GM12874 (cell line): ENCODE measurements at regions not wholly inside any gene's neighbourhood (a gene's known extent, or its start where the extent isn't known, plus 50 kb on each side); places are given as distances from the start of the nearest gene placed in this dataset.

Source experiments
- CTCF ChIP-seq: IDR thresholded peaks from 2 replicates; pipeline ENCODE4 v1.5.1; 2011; ENCODE audit warnings: low read depth, mild to moderate bottlenecking, control low read depth, low read length, moderate library complexity; ENCODE audit not compliant: insufficient read depth

- TF ChIP-seq CTCF = no peak
These were observed 146.2 kb upstream of the LYZL1 start for GRCh38 chr10:29142516-29143314.

GRCh38 chr10:29144126-29144525 is 144.7 kb upstream of the LYZL1 start:
- TF ChIP-seq CTCF = no peak

GRCh38 chr10:29146311-29147100 is 142.4 kb upstream of the LYZL1 start:
- no peak for TF ChIP-seq CTCF

- TF ChIP-seq CTCF = no peak
These were observed 138.9 kb upstream of the LYZL1 start for GRCh38 chr10:29150010-29150409.

- no peak for TF ChIP-seq CTCF
These were observed 137.9 kb upstream of the LYZL1 start for GRCh38 chr10:29151005-29151404.

GRCh38 chr10:29157321-29157720 is 131.5 kb upstream of the LYZL1 start:
- TF ChIP-seq CTCF = no peak

- TF ChIP-seq CTCF = no peak
These were observed 130.8 kb upstream of the LYZL1 start for GRCh38 chr10:29158066-29158465.
